ENCODE measurements at regions not wholly inside any gene's neighbourhood (a gene's known extent, or its start where the extent isn't known, plus 50 kb on each side); places are given as distances from the start of the nearest gene placed in this dataset.
"Not testable (repeated sequence)": the region's sequence is repeated elsewhere in the genome, so short reads cannot be mapped to it uniquely, and the experiment has no call there.

- no peak for DNase-seq
These were observed 194.9 kb downstream of the DIRAS2 start for GRCh38 chr9:90447773-90448172.

DNA sequence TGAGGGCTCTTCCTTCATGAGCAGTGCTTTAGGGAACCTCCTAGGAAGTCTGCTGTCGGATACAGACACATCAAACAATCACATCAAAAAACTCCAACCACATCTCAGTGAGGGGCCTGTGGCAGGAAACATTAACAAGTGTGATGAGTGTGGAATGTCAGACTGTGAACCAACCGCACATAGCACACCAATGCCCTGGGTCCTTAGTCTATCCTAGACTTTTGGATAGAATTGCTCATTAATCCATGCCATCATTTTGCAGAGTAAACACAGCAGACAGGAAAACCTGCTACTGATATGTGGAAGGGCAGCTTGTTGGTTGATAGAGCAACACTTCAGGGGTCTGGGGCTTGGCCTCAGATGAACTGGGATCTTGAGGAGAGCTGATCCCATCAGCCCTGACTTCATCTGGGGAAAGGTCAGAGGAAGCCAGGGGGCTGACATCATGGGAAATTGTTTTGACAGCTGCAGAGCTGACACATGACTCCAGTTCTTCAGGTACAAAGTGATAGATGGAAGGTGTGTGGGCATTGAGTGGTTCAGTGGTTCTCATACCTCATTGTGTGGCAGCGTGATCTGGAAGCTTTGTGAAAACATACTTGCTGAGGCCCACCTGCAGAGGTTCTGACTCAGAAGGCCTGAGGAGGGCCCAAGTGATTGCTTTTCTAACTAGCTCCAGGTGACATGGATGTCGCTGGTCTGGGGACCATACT, 193.3 kb downstream of the DIRAS2 start:
- DNase-seq, result no peak

- DNase-seq, result no peak
These were observed 190.8 kb downstream of the DIRAS2 start for GRCh38 chr9:90451804-90452203.

DNA sequence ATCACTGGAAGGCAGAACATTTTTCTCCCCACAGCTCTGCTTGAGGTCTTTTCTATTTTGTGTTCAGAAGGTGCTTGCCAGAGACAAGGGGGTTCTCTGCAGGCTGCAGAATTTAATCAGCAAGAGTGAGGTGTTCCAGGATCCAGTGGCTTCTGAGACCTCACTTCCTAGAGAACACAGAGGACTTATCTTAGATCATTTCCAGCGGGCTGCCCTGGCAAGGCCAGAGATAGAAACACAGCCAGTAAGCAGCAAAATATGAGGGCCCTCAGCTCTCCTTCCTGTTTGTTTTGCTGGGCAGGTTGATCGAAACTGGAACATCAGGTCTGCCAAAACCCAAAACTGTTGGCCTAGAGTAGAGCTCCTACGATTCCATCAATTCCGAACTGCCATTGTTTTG, 187.3 kb downstream of the DIRAS2 start:
- no peak for DNase-seq

- DNase-seq, result no peak
These were observed 185.0 kb downstream of the DIRAS2 start for GRCh38 chr9:90457386-90458190.

DNA sequence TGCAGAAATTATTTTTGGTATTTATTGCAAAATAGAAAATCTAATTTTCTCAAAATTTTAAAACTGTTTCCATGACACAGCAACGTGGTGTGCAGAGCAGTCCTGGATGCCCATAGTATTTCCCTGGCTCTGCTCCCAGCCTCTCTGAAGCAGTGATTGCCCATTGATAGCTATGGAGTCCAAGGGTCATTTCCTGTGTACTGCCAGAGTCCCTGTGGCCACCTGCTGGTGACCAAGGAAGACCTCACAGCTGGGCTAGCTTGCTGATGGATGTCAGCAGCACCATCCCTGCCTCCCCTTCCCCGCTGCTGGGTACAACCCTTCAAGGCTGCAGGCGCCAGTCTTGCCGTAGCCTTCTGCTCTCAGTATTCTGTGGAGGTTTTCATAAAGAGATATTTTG, 184.1 kb downstream of the DIRAS2 start:
- no peak for DNase-seq

DNA sequence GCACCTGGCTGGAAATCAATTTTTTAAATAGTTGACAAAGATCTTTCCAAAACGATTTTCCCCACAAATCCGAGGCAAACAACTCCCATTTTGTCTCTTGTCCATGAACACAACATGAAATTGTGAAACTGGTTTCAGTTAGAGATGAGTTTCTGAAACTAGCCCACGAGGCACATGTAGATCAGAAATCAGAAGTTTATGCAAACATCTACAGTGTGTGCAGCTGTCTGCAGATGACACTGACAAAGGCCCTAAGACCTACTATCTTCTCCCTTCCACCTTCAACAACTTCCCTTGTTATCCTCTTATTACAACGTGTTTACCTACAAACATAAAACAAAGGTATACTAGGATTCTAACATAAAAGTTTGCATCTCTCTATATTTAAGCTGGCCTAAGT, 183.3 kb downstream of the DIRAS2 start:
- no peak for DNase-seq

GRCh38 chr9:90460220-90460619, 182.4 kb downstream of the DIRAS2 start:
- DNase-seq, result no peak

DNA sequence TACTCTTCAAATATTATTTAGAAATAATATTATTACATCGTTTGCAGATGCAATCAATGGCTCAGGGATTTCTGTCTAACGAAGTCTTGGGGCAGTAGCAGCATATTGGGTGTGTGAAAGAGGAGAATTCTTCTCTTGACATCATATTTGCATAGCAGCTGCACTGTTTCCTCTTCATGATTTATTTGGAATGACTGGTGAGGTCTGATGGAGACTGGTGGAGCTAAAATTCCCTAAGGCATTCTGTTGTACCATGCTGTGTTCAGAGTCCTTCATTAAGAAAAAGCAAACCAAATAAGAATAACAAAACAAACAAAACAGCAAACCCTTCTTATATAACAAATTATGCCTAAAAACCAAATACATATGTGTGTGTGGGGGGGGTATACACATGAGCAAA, 177.6 kb downstream of the DIRAS2 start:
- DNase-seq, result no peak

DNA sequence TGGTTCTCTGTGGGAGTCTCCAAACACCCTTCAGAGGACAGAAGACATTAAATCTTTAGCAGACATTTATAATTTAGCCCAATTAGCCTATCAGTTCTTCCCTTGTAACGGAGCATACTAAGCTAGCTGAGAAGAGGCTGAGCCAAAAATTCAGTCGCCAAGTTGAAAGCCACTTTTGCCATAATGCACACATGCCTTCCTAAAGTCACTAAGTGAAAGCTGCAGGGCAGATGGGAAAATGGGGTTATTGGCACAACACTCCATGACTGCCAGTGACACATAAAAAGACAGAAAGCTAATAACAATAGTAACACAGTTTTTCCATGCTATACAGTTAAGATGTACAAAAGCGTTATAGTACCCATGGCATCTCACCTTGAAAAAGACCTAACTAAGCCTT, 176.2 kb downstream of the DIRAS2 start:
- DNase-seq, result no peak

GRCh38 chr9:90469435-90469834, 173.2 kb downstream of the DIRAS2 start:
- DNase-seq, result no peak

DNA sequence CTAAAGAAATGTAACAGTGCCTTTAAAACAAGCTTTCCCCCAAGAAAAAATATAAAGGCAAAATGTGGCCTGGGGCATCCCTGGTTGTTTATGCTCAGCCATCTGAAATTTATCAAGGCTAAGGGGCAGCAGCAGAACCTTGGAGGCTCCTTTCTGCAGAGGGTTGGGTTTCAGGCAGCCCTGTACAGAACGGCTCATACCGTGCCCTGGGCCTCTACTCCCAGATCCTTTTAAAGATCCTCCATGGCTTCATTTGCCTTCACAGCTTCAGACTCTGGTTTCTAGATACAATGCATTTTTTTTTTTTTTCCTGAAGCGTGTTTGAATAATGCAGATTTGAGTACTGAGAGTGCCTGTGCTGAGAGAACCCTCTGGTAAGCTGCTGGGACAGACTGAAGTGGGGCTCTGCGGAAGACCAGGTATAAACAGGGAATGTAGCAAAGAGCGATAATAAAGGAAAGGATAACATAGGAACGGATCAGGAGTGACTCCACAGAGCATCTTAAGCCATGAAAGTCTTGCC, 172.7 kb downstream of the DIRAS2 start:
- no peak for DNase-seq

GRCh38 chr9:90476058-90476457, 166.6 kb downstream of the DIRAS2 start:
- no peak for DNase-seq

- DNase-seq, result no peak
These were observed 165.1 kb downstream of the DIRAS2 start for GRCh38 chr9:90477535-90477934.

DNA sequence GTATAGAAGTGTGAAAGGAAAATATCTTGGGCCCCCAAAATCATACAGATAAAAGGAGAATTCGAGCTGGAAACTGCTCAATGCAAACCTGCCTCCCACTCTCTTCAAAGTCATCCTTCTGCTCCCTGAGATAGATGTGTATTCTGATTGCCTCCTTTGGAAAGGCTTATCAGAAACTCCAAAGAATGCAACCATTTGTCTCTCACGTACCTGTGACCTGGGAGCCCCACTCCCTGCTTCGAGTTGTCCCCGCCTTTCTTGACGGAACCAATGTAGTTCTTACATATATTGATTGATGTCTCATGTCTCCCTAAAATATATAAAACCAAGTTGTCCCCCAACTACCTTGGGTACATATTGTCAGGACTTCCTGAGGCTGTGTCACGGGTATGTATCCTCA, 163.8 kb downstream of the DIRAS2 start:
- no peak for DNase-seq

GRCh38 chr9:90485028-90485427, 157.6 kb downstream of the DIRAS2 start:
- no peak for DNase-seq

- no peak for DNase-seq
These were observed 153.6 kb downstream of the DIRAS2 start for GRCh38 chr9:90489066-90489465.

- DNase-seq, result no peak
These were observed 142.9 kb downstream of the DIRAS2 start for GRCh38 chr9:90499761-90500160.

GRCh38 chr9:90502134-90502533, 140.5 kb downstream of the DIRAS2 start:
- DNase-seq, result no peak

- DNase-seq, result no peak
These were observed 138.1 kb downstream of the DIRAS2 start for GRCh38 chr9:90504486-90504885.

DNA sequence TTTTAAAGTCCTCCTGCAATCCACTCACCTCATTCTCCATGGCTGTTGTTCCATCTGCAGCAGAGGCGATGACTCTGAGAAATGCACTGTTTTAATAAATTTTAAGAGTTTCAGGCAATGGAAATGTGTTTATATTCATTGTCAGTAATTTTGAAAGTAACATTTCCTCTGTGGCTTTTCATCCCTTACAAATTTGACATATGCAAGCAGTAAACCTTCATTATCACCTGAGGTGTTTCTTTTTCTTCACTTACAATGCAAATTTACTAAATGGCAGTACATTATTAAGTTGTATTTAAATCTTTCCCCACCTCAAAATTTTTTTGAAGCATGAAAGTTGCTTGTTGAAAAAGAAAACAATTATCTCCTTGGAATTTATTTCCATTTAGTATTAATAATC, 136.9 kb downstream of the DIRAS2 start:
- no peak for DNase-seq

DNA sequence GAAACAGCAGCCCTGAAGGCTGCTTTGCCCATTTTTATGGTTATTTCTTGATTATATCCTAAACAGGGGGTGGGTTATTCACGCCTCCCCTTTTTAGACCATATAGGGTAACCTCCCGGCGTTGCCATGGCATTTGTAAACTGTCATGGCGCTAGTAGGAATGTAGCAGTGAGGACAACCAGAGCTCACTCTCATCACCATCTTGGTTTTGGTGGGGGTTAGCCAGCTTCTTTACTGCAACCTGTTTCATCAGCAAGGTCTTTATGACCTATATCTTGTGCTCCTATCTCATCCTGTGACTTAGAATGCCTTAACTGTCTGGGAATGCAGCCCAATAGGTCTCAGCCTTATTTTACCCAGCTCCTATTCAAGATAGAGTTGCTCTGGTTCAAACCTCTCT, 136.2 kb downstream of the DIRAS2 start:
- not testable (repeated sequence) for DNase-seq

DNA sequence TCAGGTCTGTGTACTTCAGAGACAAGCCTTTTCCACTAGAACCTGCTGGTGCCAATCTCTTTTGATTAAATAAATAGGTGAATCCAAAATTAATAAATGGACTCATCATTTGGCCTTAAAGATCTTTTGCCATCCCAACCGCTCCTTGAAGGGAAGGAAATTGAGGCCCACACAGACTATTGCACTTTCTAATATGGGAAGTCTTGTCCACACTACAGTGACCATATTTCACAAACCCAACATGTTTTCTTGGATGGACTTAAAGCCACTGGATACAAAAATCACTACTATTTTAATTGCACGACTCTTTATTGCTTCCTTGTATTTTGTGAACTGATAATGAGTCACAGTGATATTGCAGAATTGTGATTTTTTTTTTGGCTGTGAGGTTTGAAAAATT, 135.0 kb downstream of the DIRAS2 start:
- DNase-seq, result no peak

- DNase-seq, result no peak
These were observed 133.7 kb downstream of the DIRAS2 start for GRCh38 chr9:90508940-90509339.
